SK-N-MC (cell line): ENCODE measurements at regions not wholly inside any gene's neighbourhood (a gene's known extent, or its start where the extent isn't known, plus 50 kb on each side); places are given as distances from the start of the nearest gene placed in this dataset.

Experiments
- DNase-seq: peaks from one replicate; pipeline ENCODE4 v3.0.0-alpha.2; 2011; ENCODE audit warnings: low read depth, low spot score
- H3K27ac ChIP-seq: fragments of 200-600 bp; sonication (generic); 2 replicates; pipeline ENCODE4 v1.5.1; 2016; ENCODE audit warnings: mixed run types
- H3K36me3 ChIP-seq: fragments of 200-600 bp; sonication (generic); 2 replicates; pipeline ENCODE4 v1.6.1; 2017; ENCODE audit warnings: antibody characterized with exemption, low read length, mixed read lengths; ENCODE audit not compliant: insufficient read depth
- H3K4me3 ChIP-seq: fragments of 200-600 bp; sonication (generic); 2 replicates; pipeline ENCODE4 v1.5.1; 2016
- H3K9ac ChIP-seq: fragments of 200-600 bp; sonication (generic); 2 replicates; pipeline ENCODE4 v1.8.0; 2017; ENCODE audit warnings: mixed run types, mixed read lengths; ENCODE audit not compliant: insufficient read length
- H3K9me3 ChIP-seq: fragments of 200-600 bp; sonication (generic); 2 replicates; pipeline ENCODE4 v1.6.1; 2017; ENCODE audit warnings: low read depth, mild to moderate bottlenecking, antibody characterized with exemption, low read length, moderate library complexity, mixed read lengths
- EZH2 ChIP-seq: fragments of 200-600 bp; sonication (generic); IDR thresholded peaks from one replicate; pipeline ENCODE4 v1.6.1; 2017; ENCODE audit warnings: antibody characterized with exemption
- FOXP2 ChIP-seq: optimal IDR thresholded peaks from 2 replicates; pipeline ENCODE3; 2011; ENCODE audit warnings: mild to moderate bottlenecking, moderate library complexity; ENCODE audit not compliant: insufficient read depth; ENCODE audit errors: extremely low read length, control extremely low read depth
- POLR2AphosphoS5 ChIP-seq: IDR thresholded peaks from 2 replicates; pipeline ENCODE4 v1.6.1; 2012; ENCODE audit warnings: mild to moderate bottlenecking, low read depth, low read length, borderline replicate concordance

DNA sequence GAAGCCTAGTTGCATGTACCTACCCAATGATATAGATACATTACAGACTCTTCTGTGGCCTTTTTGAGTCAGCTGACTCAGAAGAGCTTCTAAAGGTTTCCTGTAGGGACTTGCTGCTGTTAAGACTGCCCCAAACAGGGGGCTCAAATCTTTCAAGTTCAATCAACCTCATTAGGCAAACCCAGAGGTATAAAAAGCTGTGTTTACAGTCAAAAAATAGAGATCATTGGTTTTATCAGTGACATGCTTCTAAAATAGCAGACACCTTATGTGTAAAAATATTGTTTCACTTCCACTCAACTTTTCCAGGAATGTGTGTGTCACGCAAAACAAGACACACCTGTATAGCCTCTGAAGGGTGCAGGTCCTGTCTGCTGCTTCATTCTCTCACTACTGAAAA lies 624.3 kb upstream of the FANCL start:
- TF ChIP-seq EZH2 = no peak
- Histone ChIP-seq H3K27ac (no peak overlapping the region), H3K9me3 (no peaks in the 10 kb centered on the region), H3K36me3 (no peaks in the 10 kb centered on the region), H3K4me3 (no peak overlapping the region), H3K9ac (no peak overlapping the region)
- DNase-seq = no peak

DNA sequence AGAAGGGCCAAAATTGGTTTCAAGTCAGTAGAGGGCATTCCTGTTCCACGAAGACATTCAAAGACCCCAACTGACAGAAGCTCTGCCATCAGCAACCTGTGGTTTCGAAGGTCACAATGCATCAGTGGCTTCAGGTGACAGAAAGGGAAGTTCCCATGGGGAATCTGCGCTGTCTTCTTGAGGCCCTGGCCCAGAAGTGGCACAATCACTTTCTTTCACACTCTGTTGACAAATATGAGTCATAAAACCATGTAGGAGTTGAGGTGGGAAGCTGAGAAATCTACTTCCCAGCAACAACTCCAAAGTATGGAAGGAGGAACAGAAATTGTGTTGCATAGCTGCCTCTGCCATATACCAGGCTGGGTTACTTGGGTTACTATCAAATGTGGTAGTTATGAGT lies 621.1 kb upstream of the FANCL start:
- Histone ChIP-seq H3K9ac (no peak overlapping the region), H3K4me3 (no peak overlapping the region), H3K27ac (no peak overlapping the region), H3K36me3 (no peaks in the 10 kb centered on the region), H3K9me3 (no peaks in the 10 kb centered on the region)
- TF ChIP-seq POLR2AphosphoS5 (no peak), EZH2 (no peak), FOXP2 (no peak)
- DNase-seq = no peak

DNA sequence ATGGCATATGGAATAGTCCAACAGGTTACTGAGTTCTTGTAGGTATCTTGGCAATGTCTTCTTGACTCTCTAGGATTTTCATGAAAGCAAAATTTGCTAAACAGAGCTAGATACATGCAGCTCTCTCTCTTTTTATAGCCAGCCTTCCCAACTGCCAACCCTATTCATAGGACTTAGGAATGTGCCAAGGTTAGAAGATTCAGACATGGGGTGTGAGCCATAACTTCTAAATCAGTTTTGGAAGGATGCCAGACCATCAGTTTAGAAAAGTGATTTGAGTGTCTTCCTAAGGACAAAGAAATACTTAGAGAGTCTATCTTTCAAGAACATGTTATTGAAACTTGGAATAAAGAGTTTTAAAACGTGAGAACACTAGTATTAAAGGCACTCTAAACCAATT lies 619.5 kb upstream of the FANCL start:
- Histone ChIP-seq H3K9me3 (no peaks in the 10 kb centered on the region), H3K27ac (no peak overlapping the region), H3K4me3 (no peak overlapping the region), H3K9ac (no peak overlapping the region), H3K36me3 (no peaks in the 10 kb centered on the region)
- DNase-seq = no peak
- TF ChIP-seq EZH2 (no peak), POLR2AphosphoS5 (no peak), FOXP2 (no peak)

DNA sequence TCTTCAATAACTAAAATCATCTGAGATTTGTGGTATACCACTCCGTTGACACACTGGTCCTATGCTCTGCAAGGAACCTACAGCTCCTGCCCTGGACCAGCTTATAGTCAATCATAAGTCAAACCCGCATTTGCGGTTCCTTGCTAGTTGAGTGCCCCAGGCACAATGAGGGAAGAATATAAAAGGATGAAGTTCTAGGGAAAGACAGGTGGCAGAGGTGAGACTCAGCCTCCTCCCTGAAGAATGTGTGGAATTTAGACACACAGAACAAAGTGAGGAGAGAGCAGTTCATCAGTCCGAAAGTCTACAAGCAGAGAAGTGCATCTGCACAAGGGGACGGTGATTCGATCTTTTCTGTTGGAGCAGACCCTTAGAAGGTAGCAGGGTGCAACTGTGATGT lies 615.0 kb upstream of the FANCL start:
- no peaks in the 10 kb centered on the region for H3K9me3 ChIP-seq
- no peak overlapping the region for H3K4me3 ChIP-seq
- no peak for DNase-seq
- TF ChIP-seq POLR2AphosphoS5 = no peak
- TF ChIP-seq FOXP2 = no peak
- TF ChIP-seq EZH2 = no peak
- no peaks in the 10 kb centered on the region for H3K36me3 ChIP-seq
- no peak overlapping the region for H3K9ac ChIP-seq
- H3K27ac ChIP-seq = no peak overlapping the region

DNA sequence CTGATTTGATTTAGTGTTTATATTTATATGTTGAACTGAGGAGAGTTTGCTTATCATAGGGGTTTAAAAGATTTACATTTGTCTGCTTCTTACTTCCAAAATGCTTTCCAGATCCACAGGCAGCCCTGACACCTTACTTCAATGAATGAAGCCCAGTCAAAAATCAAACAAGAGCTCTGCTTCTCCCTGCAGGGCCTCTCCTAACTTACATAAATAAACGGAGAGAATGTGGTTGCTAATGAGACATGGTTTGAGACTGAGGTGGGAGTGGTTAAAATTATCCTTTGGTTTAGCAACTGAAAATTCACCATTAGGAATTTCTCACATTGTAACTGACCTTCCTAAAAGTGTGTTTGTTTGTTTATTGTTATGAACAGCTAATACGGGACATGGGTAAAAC lies 612.3 kb upstream of the FANCL start:
- TF ChIP-seq EZH2 (no peak), FOXP2 (no peak), POLR2AphosphoS5 (no peak)
- no peak for DNase-seq
- Histone ChIP-seq H3K9ac (no peak overlapping the region), H3K36me3 (no peaks in the 10 kb centered on the region), H3K9me3 (no peaks in the 10 kb centered on the region), H3K4me3 (no peak overlapping the region), H3K27ac (no peak overlapping the region)

DNA sequence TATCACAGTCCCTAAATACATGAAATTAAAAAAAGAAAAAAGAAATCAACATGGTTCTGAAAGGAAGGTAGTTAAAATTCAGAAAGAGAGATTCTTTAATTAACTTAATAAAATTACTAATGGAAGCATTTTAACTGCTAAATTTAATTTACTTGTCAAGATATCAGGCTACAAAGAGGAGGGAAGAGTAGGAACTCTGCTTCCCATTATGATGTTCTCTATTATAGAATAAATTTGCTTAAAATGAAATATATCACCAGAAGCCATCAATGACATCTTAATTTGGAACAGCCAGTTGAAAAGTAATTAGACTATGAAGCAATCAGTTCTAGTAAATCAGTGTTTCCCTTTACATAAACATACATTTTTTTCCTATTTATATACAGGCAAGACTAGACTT lies 611.8 kb upstream of the FANCL start:
- TF ChIP-seq FOXP2 = no peak
- no peak for TF ChIP-seq EZH2
- no peak for TF ChIP-seq POLR2AphosphoS5
- no peak for DNase-seq

DNA sequence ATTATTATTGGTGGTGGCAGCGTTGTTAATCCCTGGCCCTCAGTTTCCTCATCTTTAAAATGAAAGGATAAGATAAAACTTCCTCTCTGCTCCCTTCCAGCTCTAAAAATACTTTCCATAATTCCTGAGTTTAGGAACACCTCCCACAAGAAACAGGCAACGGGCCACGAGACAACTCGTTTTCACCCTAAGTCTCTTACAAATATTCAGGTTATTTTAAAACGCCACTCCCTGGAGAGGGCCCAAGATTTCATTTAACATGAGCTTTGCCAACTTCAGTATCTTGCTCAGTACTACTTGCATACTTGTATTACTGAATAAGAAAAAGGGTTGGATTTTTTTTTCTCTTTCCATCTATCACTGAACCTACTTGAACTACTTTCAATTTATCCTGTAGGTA lies 611.1 kb upstream of the FANCL start:
- TF ChIP-seq FOXP2 (no peak), POLR2AphosphoS5 (no peak), EZH2 (no peak)
- no peak overlapping the region for H3K9ac ChIP-seq
- H3K36me3 ChIP-seq = no peaks in the 10 kb centered on the region
- no peak for DNase-seq
- no peak overlapping the region for H3K4me3 ChIP-seq
- no peak overlapping the region for H3K27ac ChIP-seq
- H3K9me3 ChIP-seq = no peaks in the 10 kb centered on the region

More for the DNA sequence above, 611.8 kb upstream of the FANCL start:
- Histone ChIP-seq H3K36me3 (no peaks in the 10 kb centered on the region), H3K27ac (no peak overlapping the region), H3K4me3 (no peak overlapping the region), H3K9ac (no peak overlapping the region), H3K9me3 (no peaks in the 10 kb centered on the region)

DNA sequence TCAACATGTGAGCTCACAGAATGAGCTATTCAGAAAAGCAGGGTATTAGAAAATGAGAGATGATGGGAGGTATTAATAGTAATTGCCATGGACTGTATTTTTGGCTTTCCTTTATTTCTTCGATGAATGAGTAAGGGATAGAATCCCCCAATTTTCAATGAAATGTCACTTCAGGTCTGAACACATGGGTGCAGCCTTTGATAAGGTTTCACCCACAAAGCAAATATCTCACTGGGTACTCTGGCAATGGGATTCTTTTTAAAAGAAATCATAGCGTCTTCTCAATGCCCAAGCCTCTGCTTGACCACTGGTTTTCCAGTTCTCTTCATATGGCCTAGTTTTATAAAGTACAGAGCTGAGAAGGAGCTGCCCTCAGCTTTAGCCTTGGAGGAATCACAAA lies 610.5 kb upstream of the FANCL start:
- TF ChIP-seq FOXP2 (no peak), EZH2 (no peak), POLR2AphosphoS5 (no peak)
- no peak overlapping the region for H3K9ac ChIP-seq
- no peaks in the 10 kb centered on the region for H3K36me3 ChIP-seq
- H3K27ac ChIP-seq = no peak overlapping the region
- no peaks in the 10 kb centered on the region for H3K9me3 ChIP-seq
- DNase-seq = no peak
- H3K4me3 ChIP-seq = no peak overlapping the region

DNA sequence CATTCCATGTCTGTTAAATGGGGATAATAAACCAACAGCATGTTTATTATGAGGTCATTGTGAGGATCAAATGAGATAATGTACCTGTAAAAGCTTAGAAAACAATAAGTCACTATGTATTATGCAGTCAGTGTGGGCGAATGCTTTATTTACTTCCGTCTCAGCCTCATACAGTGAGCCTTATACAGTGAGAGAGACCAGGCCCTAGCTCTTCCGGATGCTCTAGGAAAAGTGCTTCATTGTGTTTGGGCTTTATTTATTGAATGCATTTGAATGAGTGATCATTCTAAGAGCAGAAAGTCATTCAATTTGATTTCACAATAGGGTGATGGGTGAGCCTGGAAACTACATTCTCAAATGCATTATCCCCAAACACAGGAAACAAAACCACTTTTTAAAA lies 603.9 kb upstream of the FANCL start:
- H3K36me3 ChIP-seq = no peaks in the 10 kb centered on the region
- no peak overlapping the region for H3K9ac ChIP-seq
- no peaks in the 10 kb centered on the region for H3K9me3 ChIP-seq
- TF ChIP-seq FOXP2 (no peak), EZH2 (no peak)
- DNase-seq = no peak
- no peak overlapping the region for H3K27ac ChIP-seq
- no peak overlapping the region for H3K4me3 ChIP-seq
